ENCODE measurements at regions not wholly inside any gene's neighbourhood (a gene's known extent, or its start where the extent isn't known, plus 50 kb on each side); places are given as distances from the start of the nearest gene placed in this dataset.

- TF ChIP-seq, protein P1, sequence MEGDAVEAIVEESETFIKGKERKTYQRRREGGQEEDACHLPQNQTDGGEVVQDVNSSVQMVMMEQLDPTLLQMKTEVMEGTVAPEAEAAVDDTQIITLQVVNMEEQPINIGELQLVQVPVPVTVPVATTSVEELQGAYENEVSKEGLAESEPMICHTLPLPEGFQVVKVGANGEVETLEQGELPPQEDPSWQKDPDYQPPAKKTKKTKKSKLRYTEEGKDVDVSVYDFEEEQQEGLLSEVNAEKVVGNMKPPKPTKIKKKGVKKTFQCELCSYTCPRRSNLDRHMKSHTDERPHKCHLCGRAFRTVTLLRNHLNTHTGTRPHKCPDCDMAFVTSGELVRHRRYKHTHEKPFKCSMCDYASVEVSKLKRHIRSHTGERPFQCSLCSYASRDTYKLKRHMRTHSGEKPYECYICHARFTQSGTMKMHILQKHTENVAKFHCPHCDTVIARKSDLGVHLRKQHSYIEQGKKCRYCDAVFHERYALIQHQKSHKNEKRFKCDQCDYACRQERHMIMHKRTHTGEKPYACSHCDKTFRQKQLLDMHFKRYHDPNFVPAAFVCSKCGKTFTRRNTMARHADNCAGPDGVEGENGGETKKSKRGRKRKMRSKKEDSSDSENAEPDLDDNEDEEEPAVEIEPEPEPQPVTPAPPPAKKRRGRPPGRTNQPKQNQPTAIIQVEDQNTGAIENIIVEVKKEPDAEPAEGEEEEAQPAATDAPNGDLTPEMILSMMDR (IDR thresholded peaks at IDR 0.05) = no peak
- H3K4me3 ChIP-seq = no peak overlapping the region
- no peaks in the 10 kb centered on the region for H3K9me3 ChIP-seq
- H3K27me3 ChIP-seq = no peaks in the 10 kb centered on the region
- no peaks in the 10 kb centered on the region for H3K36me3 ChIP-seq
- no peaks in the 10 kb centered on the region for H3K4me1 ChIP-seq
- no peak overlapping the region for H3K9ac ChIP-seq (ENCODE audit: low read depth in 2 of 2, low read length in 2 of 2)
- no peak for DNase-seq
- no peak overlapping the region for H3K27ac ChIP-seq
- intact Hi-C loops (cut with DNase I) = no loop called here
These were observed 450.7 kb downstream of the LPIN1 start for GRCh38 chr2:12197133-12197532.

- DNase-seq = no peak
- H3K27me3 ChIP-seq = no peaks in the 10 kb centered on the region
- no peaks in the 10 kb centered on the region for H3K36me3 ChIP-seq
- H3K9me3 ChIP-seq = no peaks in the 10 kb centered on the region
- H3K9ac ChIP-seq (ENCODE audit: low read depth in 2 of 2, low read length in 2 of 2) = no peak overlapping the region
- H3K4me3 ChIP-seq = no peak overlapping the region
- TF ChIP-seq, protein P1 (IDR thresholded peaks at IDR 0.05) = no peak
- no peak overlapping the region for H3K27ac ChIP-seq
- H3K4me1 ChIP-seq = no peaks in the 10 kb centered on the region
- intact Hi-C loops (cut with DNase I) = no loop called here
These were observed 453.2 kb downstream of the LPIN1 start for GRCh38 chr2:12199491-12200211.

GRCh38 chr2:12201369-12201768 lies 454.9 kb downstream of the LPIN1 start:
- Histone ChIP-seq H3K27ac (no peak overlapping the region), H3K9ac (ENCODE audit: low read depth in 2 of 2, low read length in 2 of 2) (no peak overlapping the region), H3K36me3 (no peaks in the 10 kb centered on the region), H3K4me3 (no peak overlapping the region), H3K27me3 (no peaks in the 10 kb centered on the region), H3K4me1 (no peaks in the 10 kb centered on the region), H3K9me3 (no peaks in the 10 kb centered on the region)
- DNase-seq = no peak
- intact Hi-C loops (cut with DNase I) = no loop called here
- TF ChIP-seq, protein P1 (IDR thresholded peaks at IDR 0.05) = no peak

DNA sequence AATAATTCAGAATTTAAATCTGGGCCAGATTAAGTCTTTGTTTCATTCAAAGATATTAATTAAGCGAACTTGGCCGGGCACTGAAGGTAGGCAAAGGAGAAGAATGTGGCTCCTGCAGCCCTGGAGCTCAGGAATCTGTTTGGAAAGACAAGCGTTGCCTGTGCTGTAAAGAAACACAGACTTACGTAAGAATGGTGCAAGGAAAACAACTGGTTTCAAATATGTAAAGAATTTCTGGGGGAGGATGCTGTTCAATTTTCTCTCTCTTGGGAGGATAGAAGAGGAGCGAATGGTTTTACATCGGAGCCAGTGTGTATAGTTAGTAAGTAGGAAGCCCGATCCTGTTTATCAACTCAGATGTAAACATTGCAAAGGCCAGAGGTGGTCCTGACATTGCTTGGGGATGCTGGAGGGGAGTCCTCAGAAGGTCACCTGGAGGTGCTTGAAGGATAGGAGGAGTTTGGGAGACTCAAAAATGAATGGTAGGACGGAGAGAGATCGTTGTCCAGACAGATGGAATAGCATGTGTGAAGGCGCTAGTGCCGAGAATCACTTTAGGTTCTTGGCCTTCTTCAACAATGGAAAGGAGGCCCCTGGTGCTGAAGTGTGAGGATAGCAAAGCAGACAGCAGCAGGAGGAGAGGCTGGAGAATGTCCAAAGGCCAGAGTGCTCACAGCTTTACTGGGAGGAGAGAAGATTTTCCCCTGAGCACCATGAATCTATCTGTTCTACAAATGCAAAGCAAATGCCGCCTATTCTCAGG lies 456.1 kb downstream of the LPIN1 start:
- TF ChIP-seq, protein P1 (IDR thresholded peaks at IDR 0.05) = no peak
- DNase-seq = no peak
- Histone ChIP-seq H3K36me3 (no peaks in the 10 kb centered on the region), H3K4me1 (no peaks in the 10 kb centered on the region), H3K4me3 (no peak overlapping the region), H3K9me3 (no peaks in the 10 kb centered on the region), H3K27ac (no peak overlapping the region), H3K9ac (ENCODE audit: low read depth in 2 of 2, low read length in 2 of 2) (no peak overlapping the region), H3K27me3 (no peaks in the 10 kb centered on the region)
- intact Hi-C loops (cut with DNase I) = no loop called here

GRCh38 chr2:12203528-12203927 lies 457.1 kb downstream of the LPIN1 start:
- no peak overlapping the region for H3K4me3 ChIP-seq
- intact Hi-C loops (cut with DNase I) = no loop called here
- H3K27ac ChIP-seq = no peak overlapping the region
- H3K9ac ChIP-seq (ENCODE audit: low read depth in 2 of 2, low read length in 2 of 2) = no peak overlapping the region
- no peaks in the 10 kb centered on the region for H3K4me1 ChIP-seq
- no peaks in the 10 kb centered on the region for H3K36me3 ChIP-seq
- no peaks in the 10 kb centered on the region for H3K27me3 ChIP-seq
- TF ChIP-seq, protein P1 (IDR thresholded peaks at IDR 0.05) = no peak
- DNase-seq = no peak
- no peaks in the 10 kb centered on the region for H3K9me3 ChIP-seq

All from colonic mucosa (tissue), 4 donors.